Keratinocyte (primary cell): ENCODE measurements at regions not wholly inside any gene's neighbourhood (a gene's known extent, or its start where the extent isn't known, plus 50 kb on each side); places are given as distances from the start of the nearest gene placed in this dataset.

ENCODE experiments used
- DNase-seq: peaks from one replicate; pipeline ENCODE4 v3.0.0-alpha.2; 2011; ENCODE audit warnings: low read depth, missing footprints, low spot score
- FAIRE-seq: peaks from 2 replicates; lab custom pipeline; 2011; peaks lifted over from hg19 to GRCh38; lab: Jason Lieb, UNC
- H2AFZ ChIP-seq: 2 replicates; pipeline ENCODE4 v1.6.0; 2012; ENCODE audit warnings: low read length, control low read depth, inconsistent platforms; ENCODE audit not compliant: control insufficient read depth
- H3K27ac ChIP-seq: 2 replicates; pipeline ENCODE4 v1.5.1; 2011; ENCODE audit warnings: low read length; ENCODE audit not compliant: control insufficient read depth, insufficient read depth
- H3K27me3 ChIP-seq: 3 replicates; pipeline ENCODE4 v1.6.0; 2011; ENCODE audit warnings: low read length; ENCODE audit not compliant: control insufficient read depth, insufficient read depth; ENCODE audit errors: extremely low read depth
- H3K36me3 ChIP-seq, 2 experiments: 2 replicates in 1 of 2; 3 replicates in 1 of 2; pipeline ENCODE4 v1.5.1; 2011; ENCODE audit warnings: low read length in 2 of 2, mild to moderate bottlenecking in 1 of 2; ENCODE audit not compliant: control insufficient read depth in 2 of 2, insufficient read depth in 2 of 2; ENCODE audit errors: extremely low read depth in 1 of 2
- H3K4me1 ChIP-seq: 3 replicates; pipeline ENCODE4 v1.5.1; 2011; ENCODE audit warnings: low read length; ENCODE audit not compliant: control insufficient read depth, insufficient read depth; ENCODE audit errors: extremely low read depth
- H3K4me2 ChIP-seq: 3 replicates; pipeline ENCODE4 v1.6.0; 2011; ENCODE audit warnings: low read depth, low read length; ENCODE audit not compliant: control insufficient read depth, insufficient read depth; ENCODE audit errors: extremely low read depth
- H3K4me3 ChIP-seq, 3 experiments: fragments of 200-600 bp in 1 of 3; sonication (generic) in 1 of 3; 2 replicates in 2 of 3; 3 replicates in 1 of 3; pipeline ENCODE4 v1.5.1; 2011 to 2016; ENCODE audit warnings: low read length in 3 of 3, mild to moderate bottlenecking in 3 of 3, control low read depth in 2 of 3, inconsistent platforms in 1 of 3, low read depth in 1 of 3, mixed read lengths in 1 of 3, mixed run types in 1 of 3, moderate library complexity in 1 of 3; ENCODE audit not compliant: control insufficient read depth in 2 of 3, insufficient read depth in 2 of 3; ENCODE audit errors: extremely low read depth in 1 of 3
- H3K79me2 ChIP-seq: 2 replicates; pipeline ENCODE4 v1.6.0; 2012; ENCODE audit warnings: low read length; ENCODE audit not compliant: control insufficient read depth, insufficient read depth
- H3K9ac ChIP-seq: 3 replicates; pipeline ENCODE4 v1.6.0; 2011; ENCODE audit warnings: low read length; ENCODE audit not compliant: control insufficient read depth, insufficient read depth; ENCODE audit errors: extremely low read depth
- H3K9me1 ChIP-seq: 3 replicates; pipeline ENCODE4 v1.6.0; 2011; ENCODE audit warnings: low read length; ENCODE audit not compliant: control insufficient read depth, insufficient read depth; ENCODE audit errors: extremely low read depth
- H3K9me3 ChIP-seq: 2 replicates; pipeline ENCODE4 v1.5.1; 2012; ENCODE audit warnings: low read depth, low read length; ENCODE audit not compliant: control insufficient read depth
- H4K20me1 ChIP-seq: 3 replicates; pipeline ENCODE4 v1.6.0; 2011; ENCODE audit warnings: low read length; ENCODE audit not compliant: control insufficient read depth, insufficient read depth; ENCODE audit errors: extremely low read depth
- EZH2 ChIP-seq: IDR thresholded peaks from one replicate; pipeline ENCODE4 v1.6.1; 2012; ENCODE audit warnings: inconsistent platforms, mild to moderate bottlenecking, low read length, moderate library complexity
- dilution Hi-C: fragments of 300-500 bp; cut with MboI; formaldehyde crosslinking; loops from one replicate; pipeline ENCODE4 v1.7.0; 2020; ENCODE audit warnings: low sequenced_read_pairs; ENCODE audit not compliant: extremely low pct_ligation_motif_present
- TF ChIP-seq, protein P1 (sequence below), 3 experiments: IDR thresholded peaks in 1 of 3; conservative IDR thresholded peaks in 1 of 3; optimal IDR thresholded peaks in 1 of 3; 2 replicates in 2 of 3; 3 replicates in 1 of 3; pipeline versions ENCODE3 to v1.5.1; 2011; ENCODE audit warnings: low read length in 3 of 3, mild to moderate bottlenecking in 3 of 3, moderate library complexity in 2 of 3, control low read depth in 1 of 3, inconsistent platforms in 1 of 3; ENCODE audit not compliant: insufficient read depth in 2 of 3; ENCODE audit errors: extremely low read depth in 1 of 3

DNA sequence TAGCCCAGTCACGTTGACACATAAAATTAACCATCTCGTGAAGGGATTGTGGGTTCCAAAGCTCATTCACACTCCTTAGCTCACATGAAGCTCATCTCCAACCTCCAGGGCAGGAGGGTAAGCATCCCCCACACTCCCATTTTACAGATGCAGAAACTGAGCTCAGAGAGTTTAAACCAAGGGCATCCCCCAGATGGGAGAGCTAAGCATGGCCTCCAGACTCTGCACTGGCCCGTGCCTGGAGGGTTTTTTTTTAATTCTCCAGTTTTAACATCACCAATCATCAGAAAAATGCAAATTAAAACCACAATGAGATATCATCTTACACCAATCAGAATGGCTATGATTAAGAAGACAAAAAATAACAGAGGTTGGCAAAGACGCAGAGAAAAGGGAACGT lies 53.3 kb upstream of the TCF7L2 start:
- Histone ChIP-seq H2AFZ (no peak overlapping the region), H3K4me2 (no peak overlapping the region), H3K9ac (no peak overlapping the region), H3K9me1 (no peaks in the 10 kb centered on the region), H4K20me1 (no peaks in the 10 kb centered on the region), H3K79me2 (no peaks in the 10 kb centered on the region), H3K9me3 (no peaks in the 10 kb centered on the region), H3K36me3 (no peaks in the 10 kb centered on the region), H3K4me1 (no peaks in the 10 kb centered on the region), H3K27me3 (peaks cover 3% of the 10 kb centered on the region), H3K4me3 (no peak overlapping the region), H3K27ac (no peak overlapping the region)
- TF ChIP-seq, protein P1, sequence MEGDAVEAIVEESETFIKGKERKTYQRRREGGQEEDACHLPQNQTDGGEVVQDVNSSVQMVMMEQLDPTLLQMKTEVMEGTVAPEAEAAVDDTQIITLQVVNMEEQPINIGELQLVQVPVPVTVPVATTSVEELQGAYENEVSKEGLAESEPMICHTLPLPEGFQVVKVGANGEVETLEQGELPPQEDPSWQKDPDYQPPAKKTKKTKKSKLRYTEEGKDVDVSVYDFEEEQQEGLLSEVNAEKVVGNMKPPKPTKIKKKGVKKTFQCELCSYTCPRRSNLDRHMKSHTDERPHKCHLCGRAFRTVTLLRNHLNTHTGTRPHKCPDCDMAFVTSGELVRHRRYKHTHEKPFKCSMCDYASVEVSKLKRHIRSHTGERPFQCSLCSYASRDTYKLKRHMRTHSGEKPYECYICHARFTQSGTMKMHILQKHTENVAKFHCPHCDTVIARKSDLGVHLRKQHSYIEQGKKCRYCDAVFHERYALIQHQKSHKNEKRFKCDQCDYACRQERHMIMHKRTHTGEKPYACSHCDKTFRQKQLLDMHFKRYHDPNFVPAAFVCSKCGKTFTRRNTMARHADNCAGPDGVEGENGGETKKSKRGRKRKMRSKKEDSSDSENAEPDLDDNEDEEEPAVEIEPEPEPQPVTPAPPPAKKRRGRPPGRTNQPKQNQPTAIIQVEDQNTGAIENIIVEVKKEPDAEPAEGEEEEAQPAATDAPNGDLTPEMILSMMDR (optimal IDR thresholded peaks at IDR 0.05 in 1 of 3, IDR thresholded peaks at IDR 0.05 in 1 of 3, conservative IDR thresholded peaks at IDR 0.05 in 1 of 3; ENCODE audit: extremely low read depth in 1 of 3, insufficient read depth in 2 of 3, low read length in 3 of 3) = no peak
- no peak for TF ChIP-seq EZH2
- DNase-seq = no peak
- dilution Hi-C loops = no loop called here
- FAIRE-seq = no peak

DNA sequence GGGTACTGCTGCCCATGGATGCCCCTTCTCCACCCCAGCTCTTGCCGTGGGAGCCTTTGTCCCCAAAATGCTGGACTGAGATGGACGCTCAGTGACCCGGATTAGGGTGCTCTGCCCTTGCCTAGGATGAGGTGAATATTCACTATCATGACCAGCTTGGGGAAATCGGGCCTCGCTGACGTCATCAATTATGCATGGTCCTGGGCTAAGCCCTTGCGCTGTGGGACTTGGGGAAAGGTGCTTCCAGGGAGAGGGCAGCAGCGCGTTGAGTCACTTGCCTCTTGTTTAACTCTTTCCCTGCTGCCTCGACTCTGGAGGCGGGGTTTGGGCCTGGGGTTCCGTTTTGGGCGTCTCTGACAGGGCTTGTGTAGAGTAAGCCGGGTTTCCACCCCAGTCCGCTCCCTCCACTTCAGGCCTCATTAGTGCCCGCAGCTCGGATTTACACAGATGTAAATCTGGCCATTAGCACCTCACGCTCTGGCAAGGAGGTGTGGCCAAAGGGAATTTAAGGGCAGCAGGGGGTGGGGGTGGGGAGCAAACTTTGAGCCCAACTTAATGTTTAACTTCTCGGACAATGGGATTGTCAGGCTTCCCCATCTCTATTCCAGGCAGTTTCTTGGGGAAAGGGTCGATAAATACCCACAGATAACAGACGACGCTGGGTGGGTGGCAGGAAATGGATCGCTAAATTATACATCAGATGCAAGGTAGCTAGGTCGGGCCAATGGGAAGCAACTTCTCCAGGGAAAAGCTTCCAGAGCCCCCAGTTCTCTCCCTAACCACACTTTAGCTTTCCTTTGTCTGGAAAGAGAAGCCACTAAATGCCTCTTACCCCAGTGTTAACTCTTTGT lies 51.3 kb upstream of the TCF7L2 start:
- Histone ChIP-seq H3K27me3 (peaks cover 3% of the 10 kb centered on the region), H3K4me3 (no peak overlapping the region), H3K9me3 (no peaks in the 10 kb centered on the region), H4K20me1 (no peaks in the 10 kb centered on the region), H3K4me1 (no peaks in the 10 kb centered on the region), H3K9ac (no peak overlapping the region), H3K36me3 (no peaks in the 10 kb centered on the region), H2AFZ (no peak overlapping the region), H3K27ac (no peak overlapping the region), H3K9me1 (no peaks in the 10 kb centered on the region), H3K79me2 (no peaks in the 10 kb centered on the region), H3K4me2 (no peak overlapping the region)
- dilution Hi-C loops = no loop called here
- FAIRE-seq (no peak), DNase-seq (no peak)
- no peak for TF ChIP-seq EZH2
- TF ChIP-seq, protein P1 (optimal IDR thresholded peaks at IDR 0.05 in 1 of 3, IDR thresholded peaks at IDR 0.05 in 1 of 3, conservative IDR thresholded peaks at IDR 0.05 in 1 of 3; ENCODE audit: extremely low read depth in 1 of 3, insufficient read depth in 2 of 3, low read length in 3 of 3) = no peak
